ENCODE measurements at regions not wholly inside any gene's neighbourhood (a gene's known extent, or its start where the extent isn't known, plus 50 kb on each side); places are given as distances from the start of the nearest gene placed in this dataset.
"Not testable (repeated sequence)": the region's sequence is repeated elsewhere in the genome, so short reads cannot be mapped to it uniquely, and the experiment has no call there.

DNA sequence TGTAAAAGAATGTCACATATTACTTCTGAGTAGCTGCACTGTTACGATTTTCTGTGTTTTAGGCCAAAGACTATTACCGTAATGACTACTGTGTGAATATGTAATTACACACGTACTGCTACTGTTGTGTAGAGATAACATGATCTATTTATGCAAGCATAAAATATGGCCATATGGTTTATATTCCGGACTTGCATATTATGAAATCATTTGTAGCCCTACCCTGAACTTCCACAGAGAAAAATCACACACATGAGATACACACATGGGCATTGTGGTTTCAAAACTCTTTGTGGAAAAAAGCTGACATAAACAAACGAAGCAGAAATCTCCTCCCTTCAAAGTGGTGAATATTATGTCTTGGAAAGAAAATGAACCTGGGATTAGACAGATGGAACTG is 373.0 kb upstream of the ADAMTS5 start:
- DNase-seq = peak in 2 of 3 donors; percentile 38 to 63

- not testable (repeated sequence) for DNase-seq
These were observed 371.1 kb upstream of the ADAMTS5 start for GRCh38 chr21:27338007-27338406.

- DNase-seq = peak in 2 of 3 donors; percentile 35 to 71
These were observed 366.2 kb upstream of the ADAMTS5 start for GRCh38 chr21:27333096-27333495.

GRCh38 chr21:27329255-27329851 is 362.5 kb upstream of the ADAMTS5 start:
- peak; percentile 80 to 90 (median 80) for DNase-seq

DNA sequence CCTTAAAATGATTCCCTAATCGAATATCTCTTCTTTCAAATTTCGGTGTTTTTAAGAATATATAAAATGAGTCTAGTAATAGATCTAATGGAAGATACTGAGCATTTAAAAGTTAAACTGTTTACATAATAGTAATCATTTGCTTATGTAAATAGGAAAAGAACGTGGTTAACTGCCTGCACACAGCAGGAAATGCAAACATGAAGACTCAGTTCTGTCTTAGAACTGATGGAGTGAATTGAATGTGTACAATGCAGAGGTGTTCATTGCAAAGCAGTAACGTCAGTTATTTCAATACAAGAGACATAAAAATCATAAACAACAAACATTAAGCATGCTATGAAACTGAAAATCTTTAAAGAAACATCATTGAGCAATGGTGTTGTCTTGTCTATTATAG is 359.4 kb upstream of the ADAMTS5 start:
- no peak for DNase-seq

DNA sequence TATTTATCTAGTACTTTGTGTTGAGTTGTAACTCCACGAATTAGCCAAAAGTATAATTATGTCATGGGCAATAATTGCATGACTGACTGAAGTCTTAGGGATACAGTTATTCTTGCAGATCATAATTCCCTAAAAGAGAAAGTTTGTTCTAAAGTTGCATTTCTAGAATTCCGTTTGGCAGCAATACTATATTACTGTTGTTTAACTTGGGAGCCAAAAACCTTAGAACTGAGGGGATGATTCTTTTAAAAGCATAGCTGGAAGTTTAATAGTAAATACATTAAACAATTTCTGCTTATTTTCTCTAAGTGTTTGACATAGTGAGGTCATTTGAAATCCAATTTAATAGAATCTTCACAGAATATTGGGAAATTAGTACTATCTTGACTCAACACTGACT is 356.4 kb upstream of the ADAMTS5 start:
- peak in 1 of 3 donors; percentile 40 for DNase-seq

DNA sequence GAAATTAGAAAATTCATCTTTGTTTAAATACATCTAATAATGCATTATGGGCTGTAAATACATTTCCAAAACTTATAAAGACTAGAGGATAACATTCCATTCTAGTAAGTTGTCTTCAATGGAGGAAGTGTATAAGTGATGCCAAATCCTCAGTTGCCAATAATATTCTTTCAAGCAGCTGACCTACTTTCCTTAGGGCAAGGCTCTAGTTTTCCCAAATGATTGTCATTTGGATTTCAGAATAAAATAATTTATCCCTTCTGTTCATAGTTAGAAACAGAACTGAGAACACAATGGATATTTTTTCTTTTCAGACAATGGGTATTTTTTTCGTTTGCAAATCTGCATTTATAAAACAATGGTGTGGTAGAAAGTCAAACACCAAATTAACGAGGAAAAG is 354.9 kb upstream of the ADAMTS5 start:
- DNase-seq = peak in 1 of 3 donors; percentile 48

DNA sequence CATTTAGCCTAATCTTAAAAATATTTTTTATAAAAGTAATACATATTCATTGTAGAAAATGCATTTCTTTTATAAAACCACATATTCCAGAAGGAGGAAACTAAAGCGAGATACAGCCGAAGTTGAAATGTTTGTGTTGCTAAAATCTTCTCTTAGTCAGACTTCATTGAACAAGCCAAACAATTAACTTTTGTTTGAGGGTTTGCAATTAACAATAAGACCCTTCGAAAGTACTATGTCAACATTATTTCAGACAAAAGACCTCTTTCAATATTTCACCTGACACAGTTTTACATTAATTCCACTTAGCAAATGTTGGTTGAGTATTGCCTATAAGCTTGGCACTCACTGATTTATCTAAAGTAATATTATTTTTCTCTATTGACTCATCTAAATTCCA is 354.0 kb upstream of the ADAMTS5 start:
- DNase-seq = no peak

GRCh38 chr21:27317601-27318000 is 350.7 kb upstream of the ADAMTS5 start:
- DNase-seq = not testable (repeated sequence)

DNA sequence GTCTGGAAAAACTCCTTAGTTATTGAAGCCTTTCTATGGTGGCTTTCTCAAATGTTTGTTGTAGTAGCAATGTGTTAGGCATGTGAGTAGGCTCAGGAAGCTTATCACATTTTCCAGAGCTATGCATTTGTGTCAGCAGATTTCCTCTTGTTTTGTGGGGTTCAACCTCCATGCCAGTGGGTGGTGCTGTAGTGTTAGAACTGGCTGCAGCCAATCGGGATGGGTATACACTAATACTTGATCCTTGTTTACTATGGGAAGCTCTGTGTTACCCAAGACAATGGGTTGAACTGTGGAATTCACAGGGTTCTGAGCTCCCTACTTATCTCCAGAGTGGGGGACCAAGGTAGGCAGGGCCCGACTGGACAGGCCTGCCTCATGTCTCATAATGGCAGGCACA is 348.5 kb upstream of the ADAMTS5 start:
- no peak for DNase-seq

DNA sequence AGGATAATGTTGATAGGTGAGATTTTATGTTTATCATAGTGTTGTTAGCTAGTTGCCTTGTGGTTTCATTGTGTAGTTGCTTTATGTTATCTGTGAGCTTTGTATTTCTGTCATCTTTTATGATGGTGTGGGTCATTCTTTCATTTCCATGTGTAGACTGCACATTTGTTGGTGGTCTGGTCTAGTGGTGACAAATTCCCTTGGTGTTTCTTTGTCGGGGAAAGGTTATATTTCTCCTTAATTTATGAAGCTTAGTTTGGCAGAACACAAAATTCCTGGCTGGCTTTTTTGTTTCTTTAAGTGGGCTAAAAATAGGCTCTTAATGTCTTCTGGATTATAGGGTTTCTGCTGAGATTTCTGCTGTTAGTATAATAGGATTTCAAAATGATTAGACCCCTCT is 347.2 kb upstream of the ADAMTS5 start:
- no peak for DNase-seq

DNA sequence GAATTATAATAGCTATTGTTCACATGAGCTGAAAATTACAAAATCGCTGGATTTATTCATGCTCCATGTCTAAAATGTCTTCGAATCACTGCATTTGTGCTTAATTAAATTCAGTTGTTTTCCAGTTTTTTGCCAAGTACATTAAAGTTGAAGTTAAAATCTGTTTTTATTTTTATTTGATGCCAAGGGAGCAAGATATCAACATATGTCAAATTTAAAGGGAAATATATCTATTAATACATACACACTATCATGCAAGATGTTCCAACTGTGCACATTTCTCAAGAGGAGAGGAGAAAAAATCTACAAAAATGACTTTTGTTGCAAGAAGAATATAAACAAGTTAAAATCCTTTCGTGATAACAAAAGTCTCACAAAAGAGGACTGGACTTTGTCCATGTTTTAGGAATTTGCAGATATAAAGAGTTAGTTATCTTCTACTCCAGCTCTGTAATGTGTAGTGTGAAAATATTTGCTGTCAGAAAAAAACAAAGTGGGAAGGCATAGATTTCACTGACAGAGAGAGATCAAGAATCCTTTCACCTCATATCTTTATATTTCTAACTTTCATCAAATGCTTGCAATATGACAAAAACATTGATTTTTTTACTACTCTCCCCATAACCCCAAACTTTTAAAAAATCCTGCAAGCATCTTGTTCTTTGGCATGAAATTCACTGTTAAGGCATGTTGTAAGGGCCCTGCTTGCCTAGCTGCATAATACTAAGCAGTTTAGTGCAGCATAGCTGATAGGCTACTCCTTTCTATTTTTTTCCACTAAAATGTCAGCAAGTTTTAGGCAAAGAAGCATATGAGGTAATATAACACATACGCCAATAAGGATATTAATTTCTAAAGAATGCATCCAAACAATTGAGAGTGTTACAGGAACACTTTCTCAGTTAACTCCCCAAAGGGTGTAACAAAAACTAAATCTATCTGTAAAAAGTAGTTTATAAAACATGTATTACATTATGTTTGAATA is 340.2 kb upstream of the ADAMTS5 start:
- peak; percentile 57 to 85 (median 65) for DNase-seq

- DNase-seq = peak in 1 of 3 donors; percentile 65
These were observed 339.3 kb upstream of the ADAMTS5 start for GRCh38 chr21:27306206-27306605.

GRCh38 chr21:27301220-27301619 is 334.3 kb upstream of the ADAMTS5 start:
- DNase-seq = peak; percentile 71 to 84 (median 71)

DNA sequence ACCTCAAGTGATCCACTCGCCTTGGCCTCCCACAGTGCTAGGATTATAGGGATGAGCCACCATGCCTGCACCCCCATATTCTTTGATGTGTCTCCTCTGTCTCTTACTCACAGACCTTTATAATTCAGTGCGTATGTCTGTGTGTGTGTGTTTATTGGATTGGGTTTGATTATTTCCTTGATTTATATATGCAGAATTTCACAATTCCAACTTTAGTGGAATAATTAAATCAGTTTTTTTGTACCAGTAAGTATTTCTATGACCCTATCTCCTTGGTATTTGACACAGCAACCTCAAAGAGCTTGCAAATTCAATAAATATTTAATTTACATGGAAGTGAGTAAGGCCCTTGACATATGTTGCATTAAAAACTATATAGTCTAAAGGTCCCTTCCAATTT is 333.9 kb upstream of the ADAMTS5 start:
- no peak for DNase-seq

GRCh38 chr21:27298465-27298864 is 331.6 kb upstream of the ADAMTS5 start:
- peak in 1 of 3 donors; percentile 75 for DNase-seq

DNA sequence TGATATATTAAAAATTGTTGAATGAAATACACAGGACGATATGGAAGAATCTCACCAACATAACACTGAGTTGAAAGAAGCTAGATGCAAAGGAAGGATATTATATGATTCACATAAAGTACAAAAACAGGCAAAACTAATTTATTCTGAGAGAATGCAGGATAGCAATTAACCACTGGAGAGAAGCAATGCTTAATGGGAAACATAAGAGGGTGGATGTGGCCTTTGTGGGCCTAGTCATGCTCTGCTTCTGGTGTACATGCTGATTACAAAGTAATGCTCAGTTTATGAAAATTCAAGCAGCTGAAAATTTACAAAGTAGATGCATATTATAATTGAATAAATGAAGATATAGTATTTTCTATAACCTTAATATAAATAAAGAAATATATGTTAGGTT is 326.4 kb upstream of the ADAMTS5 start:
- DNase-seq = no peak

DNA sequence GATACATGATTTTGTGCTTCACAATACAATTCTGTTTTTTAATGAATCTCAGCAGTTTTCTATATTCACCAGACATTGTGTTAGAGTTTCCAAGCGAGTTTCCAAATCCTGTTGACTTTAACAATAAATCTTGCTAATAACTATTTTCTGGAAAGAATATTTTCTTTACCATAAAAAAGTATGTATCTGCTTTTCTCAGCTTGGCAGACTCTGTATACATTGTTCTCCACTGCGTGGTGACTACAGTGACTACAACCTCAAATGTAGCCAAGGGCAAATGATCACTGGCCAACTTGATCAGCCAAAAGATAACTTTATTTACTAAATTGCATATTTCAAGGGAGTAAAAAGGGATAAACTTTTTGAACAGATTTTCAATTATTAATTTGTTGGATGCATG is 325.9 kb upstream of the ADAMTS5 start:
- peak in 2 of 3 donors; percentile 63 to 85 for DNase-seq

DNA sequence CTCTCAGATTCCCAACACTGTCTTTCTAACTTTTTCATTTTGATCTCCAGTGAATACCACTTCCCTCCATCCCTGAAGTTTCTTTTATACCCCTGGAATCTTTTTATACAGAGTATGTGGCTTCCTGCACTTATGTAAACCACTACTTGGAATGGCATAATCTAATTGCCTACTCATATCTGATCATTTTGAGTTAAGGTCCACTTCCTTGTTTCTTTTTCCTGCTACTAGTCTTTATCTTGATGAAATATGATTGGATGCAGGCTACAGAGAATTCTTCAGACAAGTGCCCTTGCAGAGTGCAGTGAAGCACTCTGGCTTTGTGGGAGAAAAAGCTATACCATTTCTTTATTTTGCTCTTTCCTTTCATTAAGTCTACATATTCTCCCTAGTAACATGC is 325.3 kb upstream of the ADAMTS5 start:
- DNase-seq = no peak

DNA sequence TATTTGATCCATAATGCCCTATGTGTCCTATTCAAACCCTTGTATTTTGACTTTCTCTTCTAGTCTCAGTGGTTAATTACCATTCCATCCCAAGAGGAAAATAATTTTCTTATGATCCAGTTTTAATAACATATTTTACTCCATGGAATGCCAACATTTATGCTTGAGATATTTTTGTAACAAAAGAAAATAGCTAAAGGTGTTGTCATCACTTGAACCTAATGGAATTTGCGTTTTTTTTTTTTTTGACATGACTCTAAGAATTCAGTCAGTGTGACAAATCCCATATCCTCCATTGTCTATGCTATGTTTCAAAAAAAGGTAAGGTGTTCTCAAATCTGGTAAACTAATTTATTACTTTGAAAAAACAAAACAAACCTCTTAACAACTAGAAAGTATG is 324.1 kb upstream of the ADAMTS5 start:
- DNase-seq = no peak

DNA sequence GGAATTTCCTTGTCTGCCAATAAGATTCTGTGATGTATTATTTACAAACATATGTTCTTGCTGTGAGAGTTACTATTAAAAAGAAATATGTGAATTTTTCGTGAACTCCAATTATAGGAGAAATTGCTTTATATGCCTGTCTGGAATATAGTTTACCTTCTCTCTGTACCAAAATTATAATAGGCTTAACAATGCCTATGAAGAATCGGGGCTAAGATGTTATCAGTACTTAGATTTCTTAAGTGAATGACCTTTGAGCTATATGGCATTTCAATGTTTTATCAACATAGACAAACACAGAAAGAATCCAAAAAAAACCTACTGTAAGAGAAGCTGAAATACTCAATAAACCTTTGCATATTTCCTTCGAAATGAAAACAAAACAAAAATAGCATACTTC is 323.1 kb upstream of the ADAMTS5 start:
- no peak for DNase-seq

- DNase-seq = no peak
These were observed 319.9 kb upstream of the ADAMTS5 start for GRCh38 chr21:27286760-27287159.

GRCh38 chr21:27277110-27277509 is 310.2 kb upstream of the ADAMTS5 start:
- no peak for DNase-seq
